GM18511 (cell line): ENCODE measurements at regions not wholly inside any gene's neighbourhood (a gene's known extent, or its start where the extent isn't known, plus 50 kb on each side); places are given as distances from the start of the nearest gene placed in this dataset.
"Not testable (repeated sequence)": the region's sequence is repeated elsewhere in the genome, so short reads cannot be mapped to it uniquely, and the experiment has no call there.

ENCODE experiments used
- ATAC-seq: cut with Tn5 transposase; IDR thresholded peaks from one replicate; pipeline ENCODE4 v1.9.1; 2021; ENCODE audit warnings: mild to moderate bottlenecking, moderate library complexity; ENCODE audit not compliant: unreplicated experiment

- not testable (repeated sequence) for ATAC-seq
Measured at GRCh38 chr9:82433290-82433931, 444.8 kb downstream of the SPATA31D1 start.

- no peak for ATAC-seq
Measured at GRCh38 chr9:82436475-82436874, 447.9 kb downstream of the SPATA31D1 start.

- ATAC-seq = not testable (repeated sequence)
Measured at GRCh38 chr9:82437183-82437582, 448.6 kb downstream of the SPATA31D1 start.

- ATAC-seq = no peak
Measured at GRCh38 chr9:82438581-82438980, 450.0 kb downstream of the SPATA31D1 start.

GRCh38 chr9:82443312-82443711, 454.7 kb downstream of the SPATA31D1 start:
- no peak for ATAC-seq

- no peak for ATAC-seq
Measured at GRCh38 chr9:82445556-82445955, 457.0 kb downstream of the SPATA31D1 start.

GRCh38 chr9:82447343-82447742, 458.8 kb downstream of the SPATA31D1 start:
- no peak for ATAC-seq

- ATAC-seq = no peak
Measured at GRCh38 chr9:82449986-82450385, 461.4 kb downstream of the SPATA31D1 start.

- no peak for ATAC-seq
Measured at GRCh38 chr9:82454509-82455190, 466.1 kb downstream of the SPATA31D1 start.

- ATAC-seq = no peak
Measured at GRCh38 chr9:82456642-82457041, 468.1 kb downstream of the SPATA31D1 start.

GRCh38 chr9:82457298-82457697, 468.7 kb downstream of the SPATA31D1 start:
- no peak for ATAC-seq

GRCh38 chr9:82457891-82458290, 469.3 kb downstream of the SPATA31D1 start:
- no peak for ATAC-seq

- ATAC-seq = no peak
Measured at GRCh38 chr9:82458296-82458695, 469.7 kb downstream of the SPATA31D1 start.

- no peak for ATAC-seq
Measured at GRCh38 chr9:82466616-82467260, 478.2 kb downstream of the SPATA31D1 start.

- no peak for ATAC-seq
Measured at GRCh38 chr9:82467436-82467835, 478.9 kb downstream of the SPATA31D1 start.

GRCh38 chr9:82474235-82474634, 485.7 kb downstream of the SPATA31D1 start:
- no peak for ATAC-seq

- ATAC-seq = no peak
Measured at GRCh38 chr9:82475584-82476301, 487.2 kb downstream of the SPATA31D1 start.

GRCh38 chr9:82480921-82481320, 492.3 kb downstream of the SPATA31D1 start:
- ATAC-seq = no peak

GRCh38 chr9:82487935-82488312, 499.4 kb downstream of the SPATA31D1 start:
- ATAC-seq = no peak

- no peak for ATAC-seq
Measured at GRCh38 chr9:82488313-82489200, 500.0 kb downstream of the SPATA31D1 start.
